ENCODE measurements at regions not wholly inside any gene's neighbourhood (a gene's known extent, or its start where the extent isn't known, plus 50 kb on each side); places are given as distances from the start of the nearest gene placed in this dataset.

GRCh38 chr15:79209116-79209515, 73.4 kb upstream of the ANKRD34C start:
- TF ChIP-seq POLR2A (IDR thresholded peaks at IDR 0.05): no peak
- TF ChIP-seq, protein P1, sequence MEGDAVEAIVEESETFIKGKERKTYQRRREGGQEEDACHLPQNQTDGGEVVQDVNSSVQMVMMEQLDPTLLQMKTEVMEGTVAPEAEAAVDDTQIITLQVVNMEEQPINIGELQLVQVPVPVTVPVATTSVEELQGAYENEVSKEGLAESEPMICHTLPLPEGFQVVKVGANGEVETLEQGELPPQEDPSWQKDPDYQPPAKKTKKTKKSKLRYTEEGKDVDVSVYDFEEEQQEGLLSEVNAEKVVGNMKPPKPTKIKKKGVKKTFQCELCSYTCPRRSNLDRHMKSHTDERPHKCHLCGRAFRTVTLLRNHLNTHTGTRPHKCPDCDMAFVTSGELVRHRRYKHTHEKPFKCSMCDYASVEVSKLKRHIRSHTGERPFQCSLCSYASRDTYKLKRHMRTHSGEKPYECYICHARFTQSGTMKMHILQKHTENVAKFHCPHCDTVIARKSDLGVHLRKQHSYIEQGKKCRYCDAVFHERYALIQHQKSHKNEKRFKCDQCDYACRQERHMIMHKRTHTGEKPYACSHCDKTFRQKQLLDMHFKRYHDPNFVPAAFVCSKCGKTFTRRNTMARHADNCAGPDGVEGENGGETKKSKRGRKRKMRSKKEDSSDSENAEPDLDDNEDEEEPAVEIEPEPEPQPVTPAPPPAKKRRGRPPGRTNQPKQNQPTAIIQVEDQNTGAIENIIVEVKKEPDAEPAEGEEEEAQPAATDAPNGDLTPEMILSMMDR (IDR thresholded peaks at IDR 0.05): no peak

All from right lobe of liver (tissue), 4 donors.